ENCODE measurements at regions not wholly inside any gene's neighbourhood (a gene's known extent, or its start where the extent isn't known, plus 50 kb on each side); places are given as distances from the start of the nearest gene placed in this dataset.

- H3K4ac ChIP-seq (ENCODE audit: low read depth in 1 of 2, low read length in 2 of 2), result no peak overlapping the region
- no peak overlapping the region for H2BK5ac ChIP-seq (ENCODE audit: low read depth, low read length, poor library complexity, severe bottlenecking)
- no peak overlapping the region for H4K91ac ChIP-seq (ENCODE audit: low read length)
- no peaks in the 10 kb centered on the region for H3K79me1 ChIP-seq (replicated peaks; ENCODE audit: low read length, poor library complexity, severe bottlenecking)
- no peak overlapping the region for H3K4me2 ChIP-seq (ENCODE audit: low read length, poor library complexity, severe bottlenecking)
- H2BK15ac ChIP-seq (ENCODE audit: low read depth, poor library complexity, severe bottlenecking), result no peak overlapping the region
- peaks cover 3% of the 10 kb centered on the region for H3K9me3 ChIP-seq (ENCODE audit: control insufficient read depth, low read length)
- H3K14ac ChIP-seq (ENCODE audit: low read length in 2 of 2), result no peak overlapping the region
- no peak overlapping the region for H3K4me3 ChIP-seq (ENCODE audit: insufficient read depth in 1 of 2, low read depth in 1 of 2, low read length in 2 of 2)
- H2AFZ ChIP-seq (ENCODE audit: low read depth, low read length), result no peak overlapping the region
- no peak overlapping the region for H3K9ac ChIP-seq (ENCODE audit: low read length)
- no peak overlapping the region for H3K23ac ChIP-seq (ENCODE audit: low read length in 2 of 2)
- H3K18ac ChIP-seq (ENCODE audit: low read depth in 1 of 2, low read length in 2 of 2), result no peak overlapping the region
- no peak overlapping the region for H2BK12ac ChIP-seq (ENCODE audit: low read length in 2 of 2)
- peaks cover 19 to 23% of the 10 kb centered on the region in 2 experiments for H3K27me3 ChIP-seq (ENCODE audit: control insufficient read depth in 1 of 2, insufficient read depth in 1 of 2, low read length in 2 of 2)
- H2AK5ac ChIP-seq (ENCODE audit: low read length, severe bottlenecking), result no peak overlapping the region
- peak; percentile 31 for DNase-seq
- H3K4me1 ChIP-seq (ENCODE audit: control insufficient read depth, insufficient read depth, low read depth, low read length), result peaks cover 9% of the 10 kb centered on the region
- no peak overlapping the region for H4K8ac ChIP-seq (ENCODE audit: low read length)
- no peaks in the 10 kb centered on the region for H3K36me3 ChIP-seq (ENCODE audit: control insufficient read depth in 1 of 2, insufficient read depth in 2 of 2, low read depth in 1 of 2, low read length in 2 of 2)
- peak overlapping the region; percentile 24 for H3K27ac ChIP-seq (ENCODE audit: low read length, poor library complexity, severe bottlenecking)
- no peak overlapping the region for H2BK120ac ChIP-seq (ENCODE audit: low read depth, low read length)
Measured at GRCh38 chr5:133870661-133871060, 97.8 kb downstream of the C5orf15 start.

GRCh38 chr5:133869519-133870335, 98.7 kb downstream of the C5orf15 start:
- Histone ChIP-seq H3K4ac (ENCODE audit: low read depth in 1 of 2, low read length in 2 of 2) (no peak overlapping the region), H2BK5ac (ENCODE audit: low read depth, low read length, poor library complexity, severe bottlenecking) (no peak overlapping the region), H3K27ac (ENCODE audit: low read length, poor library complexity, severe bottlenecking) (no peak overlapping the region), H2AK5ac (ENCODE audit: low read length, severe bottlenecking) (no peak overlapping the region), H3K18ac (ENCODE audit: low read depth in 1 of 2, low read length in 2 of 2) (no peak overlapping the region), H3K4me3 (ENCODE audit: insufficient read depth in 1 of 2, low read depth in 1 of 2, low read length in 2 of 2) (no peak overlapping the region), H2AFZ (ENCODE audit: low read depth, low read length) (no peak overlapping the region), H2BK12ac (ENCODE audit: low read length in 2 of 2) (no peak overlapping the region), H3K27me3 (ENCODE audit: control insufficient read depth in 1 of 2, insufficient read depth in 1 of 2, low read length in 2 of 2) (peaks cover 28 to 33% of the 10 kb centered on the region in 2 experiments), H4K91ac (ENCODE audit: low read length) (no peak overlapping the region), H3K9ac (ENCODE audit: low read length) (peak overlapping the region; percentile 10), H3K14ac (ENCODE audit: low read length in 2 of 2) (no peak overlapping the region), H2BK15ac (ENCODE audit: low read depth, poor library complexity, severe bottlenecking) (no peak overlapping the region), H3K36me3 (ENCODE audit: control insufficient read depth in 1 of 2, insufficient read depth in 2 of 2, low read depth in 1 of 2, low read length in 2 of 2) (no peaks in the 10 kb centered on the region), H4K8ac (ENCODE audit: low read length) (no peak overlapping the region), H3K23ac (ENCODE audit: low read length in 2 of 2) (no peak overlapping the region), H3K79me1 (replicated peaks; ENCODE audit: low read length, poor library complexity, severe bottlenecking) (no peaks in the 10 kb centered on the region), H3K4me1 (ENCODE audit: control insufficient read depth, insufficient read depth, low read depth, low read length) (peaks cover 9% of the 10 kb centered on the region), H3K4me2 (ENCODE audit: low read length, poor library complexity, severe bottlenecking) (no peak overlapping the region), H3K9me3 (ENCODE audit: control insufficient read depth, low read length) (no peaks in the 10 kb centered on the region), H2BK120ac (ENCODE audit: low read depth, low read length) (no peak overlapping the region)
- 82% methylated on average over 13 of the region's 13 CpGs for WGBS
- DNase-seq, result no peak

DNA sequence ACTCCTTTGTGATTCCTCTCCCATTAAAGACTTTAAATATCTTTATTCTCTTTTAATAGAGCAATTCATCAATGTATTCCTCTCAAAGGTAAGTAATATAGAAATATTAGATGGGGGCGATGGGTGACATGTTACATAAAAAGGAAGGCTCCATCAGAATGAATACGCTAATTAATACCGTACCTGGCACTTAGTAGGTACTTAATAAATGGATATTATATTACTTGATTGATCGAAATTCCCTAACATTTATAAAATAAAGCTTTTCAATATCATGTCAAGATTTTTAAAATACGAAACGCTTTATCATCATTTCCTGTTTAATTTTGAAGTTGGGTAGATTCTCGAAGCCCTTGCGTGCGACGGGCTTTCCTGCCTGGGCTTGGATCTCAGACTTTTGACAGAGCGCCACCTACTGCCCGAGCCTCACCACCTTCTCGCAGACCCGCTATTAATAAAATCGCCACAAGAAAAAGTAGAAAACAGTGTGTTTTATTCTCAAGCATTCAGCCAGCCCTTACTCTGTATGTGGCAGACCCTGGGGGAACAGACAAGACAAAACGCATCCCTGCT, 99.4 kb downstream of the C5orf15 start:
- Histone ChIP-seq H3K23ac (ENCODE audit: low read length in 2 of 2) (no peak overlapping the region), H3K14ac (ENCODE audit: low read length in 2 of 2) (no peak overlapping the region), H3K9me3 (ENCODE audit: control insufficient read depth, low read length) (no peaks in the 10 kb centered on the region), H2BK5ac (ENCODE audit: low read depth, low read length, poor library complexity, severe bottlenecking) (no peak overlapping the region), H3K4me1 (ENCODE audit: control insufficient read depth, insufficient read depth, low read depth, low read length) (peaks cover 9% of the 10 kb centered on the region), H3K4me2 (ENCODE audit: low read length, poor library complexity, severe bottlenecking) (no peak overlapping the region), H3K9ac (ENCODE audit: low read length) (peak overlapping the region; percentile 34), H3K4ac (ENCODE audit: low read depth in 1 of 2, low read length in 2 of 2) (no peak overlapping the region), H2AK5ac (ENCODE audit: low read length, severe bottlenecking) (no peak overlapping the region), H2BK120ac (ENCODE audit: low read depth, low read length) (no peak overlapping the region), H3K27me3 (ENCODE audit: control insufficient read depth in 1 of 2, insufficient read depth in 1 of 2, low read length in 2 of 2) (peaks cover 35 to 40% of the 10 kb centered on the region in 2 experiments), H2BK15ac (ENCODE audit: low read depth, poor library complexity, severe bottlenecking) (no peak overlapping the region), H3K4me3 (ENCODE audit: insufficient read depth in 1 of 2, low read depth in 1 of 2, low read length in 2 of 2) (no peak overlapping the region), H3K18ac (ENCODE audit: low read depth in 1 of 2, low read length in 2 of 2) (no peak overlapping the region), H4K8ac (ENCODE audit: low read length) (no peak overlapping the region), H3K36me3 (ENCODE audit: control insufficient read depth in 1 of 2, insufficient read depth in 2 of 2, low read depth in 1 of 2, low read length in 2 of 2) (no peaks in the 10 kb centered on the region), H3K27ac (ENCODE audit: low read length, poor library complexity, severe bottlenecking) (no peak overlapping the region), H2AFZ (ENCODE audit: low read depth, low read length) (no peak overlapping the region), H4K91ac (ENCODE audit: low read length) (no peak overlapping the region), H2BK12ac (ENCODE audit: low read length in 2 of 2) (no peak overlapping the region), H3K79me1 (replicated peaks; ENCODE audit: low read length, poor library complexity, severe bottlenecking) (no peaks in the 10 kb centered on the region)
- WGBS, result 11% methylated on average over 12 of the region's 16 CpGs
- peak; percentile 61 for DNase-seq

GRCh38 chr5:133867851-133868545, 100.4 kb downstream of the C5orf15 start:
- Histone ChIP-seq H2AK5ac (ENCODE audit: low read length, severe bottlenecking) (no peak overlapping the region), H3K14ac (ENCODE audit: low read length in 2 of 2) (no peak overlapping the region), H3K18ac (ENCODE audit: low read depth in 1 of 2, low read length in 2 of 2) (no peak overlapping the region), H3K4ac (ENCODE audit: low read depth in 1 of 2, low read length in 2 of 2) (no peak overlapping the region), H3K9me3 (ENCODE audit: control insufficient read depth, low read length) (no peaks in the 10 kb centered on the region), H3K27ac (ENCODE audit: low read length, poor library complexity, severe bottlenecking) (no peak overlapping the region), H3K36me3 (ENCODE audit: control insufficient read depth in 1 of 2, insufficient read depth in 2 of 2, low read depth in 1 of 2, low read length in 2 of 2) (no peaks in the 10 kb centered on the region), H3K4me3 (ENCODE audit: insufficient read depth in 1 of 2, low read depth in 1 of 2, low read length in 2 of 2) (no peak overlapping the region), H4K91ac (ENCODE audit: low read length) (no peak overlapping the region), H3K9ac (ENCODE audit: low read length) (no peak overlapping the region), H3K23ac (ENCODE audit: low read length in 2 of 2) (no peak overlapping the region), H2BK5ac (ENCODE audit: low read depth, low read length, poor library complexity, severe bottlenecking) (no peak overlapping the region), H3K4me2 (ENCODE audit: low read length, poor library complexity, severe bottlenecking) (no peak overlapping the region), H2BK120ac (ENCODE audit: low read depth, low read length) (no peak overlapping the region), H2BK12ac (ENCODE audit: low read length in 2 of 2) (no peak overlapping the region), H3K79me1 (replicated peaks; ENCODE audit: low read length, poor library complexity, severe bottlenecking) (no peaks in the 10 kb centered on the region), H2BK15ac (ENCODE audit: low read depth, poor library complexity, severe bottlenecking) (no peak overlapping the region), H2AFZ (ENCODE audit: low read depth, low read length) (no peak overlapping the region), H3K4me1 (ENCODE audit: control insufficient read depth, insufficient read depth, low read depth, low read length) (peaks cover 9% of the 10 kb centered on the region), H4K8ac (ENCODE audit: low read length) (no peak overlapping the region), H3K27me3 (ENCODE audit: control insufficient read depth in 1 of 2, insufficient read depth in 1 of 2, low read length in 2 of 2) (peaks cover 42 to 49% of the 10 kb centered on the region in 2 experiments)
- no peak for DNase-seq
- WGBS, result 83% methylated on average over 9 of the region's 10 CpGs
